ENCODE measurements at regions not wholly inside any gene's neighbourhood (a gene's known extent, or its start where the extent isn't known, plus 50 kb on each side); places are given as distances from the start of the nearest gene placed in this dataset.

- Histone ChIP-seq H3K9ac (ENCODE audit: low read depth, low read length) (no peak overlapping the region), H3K36me3 (ENCODE audit: control insufficient read depth, insufficient read depth, low read length) (no peaks in the 10 kb centered on the region), H3K27me3 (ENCODE audit: control insufficient read depth, insufficient read depth, low read length) (peaks cover 11% of the 10 kb centered on the region), H3K4me3 (ENCODE audit: low read depth, low read length) (no peak overlapping the region), H3K4me1 (ENCODE audit: control insufficient read depth, insufficient read depth, low read length) (peaks cover 14% of the 10 kb centered on the region), H3K9me3 (ENCODE audit: control insufficient read depth, insufficient read depth, low read length) (no peaks in the 10 kb centered on the region)
Observed at GRCh38 chr14:58789736-58790135, 152.0 kb downstream of the DACT1 start.

- Histone ChIP-seq H3K4me3 (ENCODE audit: low read depth, low read length) (no peak overlapping the region), H3K9ac (ENCODE audit: low read depth, low read length) (no peak overlapping the region), H3K36me3 (ENCODE audit: control insufficient read depth, insufficient read depth, low read length) (no peaks in the 10 kb centered on the region), H3K27me3 (ENCODE audit: control insufficient read depth, insufficient read depth, low read length) (peaks cover 7% of the 10 kb centered on the region), H3K9me3 (ENCODE audit: control insufficient read depth, insufficient read depth, low read length) (no peaks in the 10 kb centered on the region), H3K4me1 (ENCODE audit: control insufficient read depth, insufficient read depth, low read length) (peaks cover 14% of the 10 kb centered on the region)
Observed at GRCh38 chr14:58792416-58792815, 154.7 kb downstream of the DACT1 start.

GRCh38 chr14:58793131-58793740, 155.5 kb downstream of the DACT1 start:
- Histone ChIP-seq H3K4me1 (ENCODE audit: control insufficient read depth, insufficient read depth, low read length) (peaks cover 14% of the 10 kb centered on the region), H3K36me3 (ENCODE audit: control insufficient read depth, insufficient read depth, low read length) (no peaks in the 10 kb centered on the region)

GRCh38 chr14:58794993-58795762, 157.4 kb downstream of the DACT1 start:
- Histone ChIP-seq H3K4me3 (ENCODE audit: low read depth, low read length) (no peak overlapping the region), H3K9ac (ENCODE audit: low read depth, low read length) (no peak overlapping the region), H3K4me1 (ENCODE audit: control insufficient read depth, insufficient read depth, low read length) (no peaks in the 10 kb centered on the region), H3K27me3 (ENCODE audit: control insufficient read depth, insufficient read depth, low read length) (no peaks in the 10 kb centered on the region), H3K36me3 (ENCODE audit: control insufficient read depth, insufficient read depth, low read length) (no peaks in the 10 kb centered on the region), H3K9me3 (ENCODE audit: control insufficient read depth, insufficient read depth, low read length) (no peaks in the 10 kb centered on the region)

More at GRCh38 chr14:58793131-58793740, 155.5 kb downstream of the DACT1 start:
- Histone ChIP-seq H3K9ac (ENCODE audit: low read depth, low read length) (no peak overlapping the region), H3K4me3 (ENCODE audit: low read depth, low read length) (no peak overlapping the region), H3K9me3 (ENCODE audit: control insufficient read depth, insufficient read depth, low read length) (no peaks in the 10 kb centered on the region), H3K27me3 (ENCODE audit: control insufficient read depth, insufficient read depth, low read length) (no peaks in the 10 kb centered on the region)

GRCh38 chr14:58796242-58797009, 158.7 kb downstream of the DACT1 start:
- Histone ChIP-seq H3K4me3 (ENCODE audit: low read depth, low read length) (no peak overlapping the region), H3K9me3 (ENCODE audit: control insufficient read depth, insufficient read depth, low read length) (no peaks in the 10 kb centered on the region), H3K9ac (ENCODE audit: low read depth, low read length) (no peak overlapping the region), H3K36me3 (ENCODE audit: control insufficient read depth, insufficient read depth, low read length) (no peaks in the 10 kb centered on the region), H3K27me3 (ENCODE audit: control insufficient read depth, insufficient read depth, low read length) (no peaks in the 10 kb centered on the region), H3K4me1 (ENCODE audit: control insufficient read depth, insufficient read depth, low read length) (no peaks in the 10 kb centered on the region)

GRCh38 chr14:58797010-58797429, 159.3 kb downstream of the DACT1 start:
- Histone ChIP-seq H3K27me3 (ENCODE audit: control insufficient read depth, insufficient read depth, low read length) (no peaks in the 10 kb centered on the region), H3K4me1 (ENCODE audit: control insufficient read depth, insufficient read depth, low read length) (no peaks in the 10 kb centered on the region), H3K4me3 (ENCODE audit: low read depth, low read length) (no peak overlapping the region), H3K9ac (ENCODE audit: low read depth, low read length) (no peak overlapping the region), H3K36me3 (ENCODE audit: control insufficient read depth, insufficient read depth, low read length) (no peaks in the 10 kb centered on the region), H3K9me3 (ENCODE audit: control insufficient read depth, insufficient read depth, low read length) (no peaks in the 10 kb centered on the region)

- Histone ChIP-seq H3K9ac (ENCODE audit: low read depth, low read length) (no peak overlapping the region), H3K4me3 (ENCODE audit: low read depth, low read length) (no peak overlapping the region), H3K36me3 (ENCODE audit: control insufficient read depth, insufficient read depth, low read length) (no peaks in the 10 kb centered on the region), H3K4me1 (ENCODE audit: control insufficient read depth, insufficient read depth, low read length) (no peaks in the 10 kb centered on the region), H3K27me3 (ENCODE audit: control insufficient read depth, insufficient read depth, low read length) (no peaks in the 10 kb centered on the region), H3K9me3 (ENCODE audit: control insufficient read depth, insufficient read depth, low read length) (no peaks in the 10 kb centered on the region)
Observed at GRCh38 chr14:58798173-58798572, 160.4 kb downstream of the DACT1 start.

- Histone ChIP-seq H3K4me1 (ENCODE audit: control insufficient read depth, insufficient read depth, low read length) (no peaks in the 10 kb centered on the region), H3K9ac (ENCODE audit: low read depth, low read length) (no peak overlapping the region), H3K9me3 (ENCODE audit: control insufficient read depth, insufficient read depth, low read length) (no peaks in the 10 kb centered on the region), H3K4me3 (ENCODE audit: low read depth, low read length) (no peak overlapping the region), H3K36me3 (ENCODE audit: control insufficient read depth, insufficient read depth, low read length) (no peaks in the 10 kb centered on the region), H3K27me3 (ENCODE audit: control insufficient read depth, insufficient read depth, low read length) (no peaks in the 10 kb centered on the region)
Observed at GRCh38 chr14:58801086-58801485, 163.3 kb downstream of the DACT1 start.

- Histone ChIP-seq H3K4me1 (ENCODE audit: control insufficient read depth, insufficient read depth, low read length) (no peaks in the 10 kb centered on the region), H3K9me3 (ENCODE audit: control insufficient read depth, insufficient read depth, low read length) (no peaks in the 10 kb centered on the region), H3K27me3 (ENCODE audit: control insufficient read depth, insufficient read depth, low read length) (no peaks in the 10 kb centered on the region), H3K4me3 (ENCODE audit: low read depth, low read length) (no peak overlapping the region), H3K9ac (ENCODE audit: low read depth, low read length) (no peak overlapping the region), H3K36me3 (ENCODE audit: control insufficient read depth, insufficient read depth, low read length) (no peaks in the 10 kb centered on the region)
Observed at GRCh38 chr14:58805057-58805456, 167.3 kb downstream of the DACT1 start.

GRCh38 chr14:58805605-58806409, 168.0 kb downstream of the DACT1 start:
- Histone ChIP-seq H3K9me3 (ENCODE audit: control insufficient read depth, insufficient read depth, low read length) (no peaks in the 10 kb centered on the region), H3K36me3 (ENCODE audit: control insufficient read depth, insufficient read depth, low read length) (no peaks in the 10 kb centered on the region), H3K4me3 (ENCODE audit: low read depth, low read length) (no peak overlapping the region)

GRCh38 chr14:58807191-58807590, 169.4 kb downstream of the DACT1 start:
- no peaks in the 10 kb centered on the region for H3K4me1 ChIP-seq (ENCODE audit: control insufficient read depth, insufficient read depth, low read length)
- no peaks in the 10 kb centered on the region for H3K9me3 ChIP-seq (ENCODE audit: control insufficient read depth, insufficient read depth, low read length)
- H3K4me3 ChIP-seq (ENCODE audit: low read depth, low read length): no peak overlapping the region
- no peak overlapping the region for H3K9ac ChIP-seq (ENCODE audit: low read depth, low read length)
- H3K27me3 ChIP-seq (ENCODE audit: control insufficient read depth, insufficient read depth, low read length): no peaks in the 10 kb centered on the region
- H3K36me3 ChIP-seq (ENCODE audit: control insufficient read depth, insufficient read depth, low read length): no peaks in the 10 kb centered on the region

More at GRCh38 chr14:58805605-58806409, 168.0 kb downstream of the DACT1 start:
- Histone ChIP-seq H3K27me3 (ENCODE audit: control insufficient read depth, insufficient read depth, low read length) (no peaks in the 10 kb centered on the region), H3K9ac (ENCODE audit: low read depth, low read length) (no peak overlapping the region), H3K4me1 (ENCODE audit: control insufficient read depth, insufficient read depth, low read length) (no peaks in the 10 kb centered on the region)

Measured in iPS-15b (cell line).